ENCODE measurements at regions not wholly inside any gene's neighbourhood (a gene's known extent, or its start where the extent isn't known, plus 50 kb on each side); places are given as distances from the start of the nearest gene placed in this dataset.

DNA sequence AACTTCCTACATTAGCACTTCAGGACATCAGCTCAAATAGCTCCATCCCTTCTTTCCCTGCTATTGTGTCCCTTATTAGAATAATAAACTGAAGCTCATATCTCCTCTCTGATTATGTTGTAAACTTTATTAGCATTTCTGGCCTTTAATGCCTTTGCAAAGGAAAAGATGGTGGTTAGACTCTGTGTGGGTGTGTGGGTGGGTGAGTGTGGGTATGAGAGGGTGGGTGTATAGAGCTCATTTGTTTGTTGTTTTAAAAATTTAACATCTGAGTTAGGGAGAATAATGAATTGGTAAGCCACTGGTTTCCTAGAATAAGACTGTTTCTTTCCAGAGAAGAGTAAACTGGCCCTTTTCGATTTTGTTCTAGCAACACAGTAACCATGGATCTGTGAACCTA, 70.6 kb upstream of the L3MBTL3 start (continued):
- TF ChIP-seq, protein P1, sequence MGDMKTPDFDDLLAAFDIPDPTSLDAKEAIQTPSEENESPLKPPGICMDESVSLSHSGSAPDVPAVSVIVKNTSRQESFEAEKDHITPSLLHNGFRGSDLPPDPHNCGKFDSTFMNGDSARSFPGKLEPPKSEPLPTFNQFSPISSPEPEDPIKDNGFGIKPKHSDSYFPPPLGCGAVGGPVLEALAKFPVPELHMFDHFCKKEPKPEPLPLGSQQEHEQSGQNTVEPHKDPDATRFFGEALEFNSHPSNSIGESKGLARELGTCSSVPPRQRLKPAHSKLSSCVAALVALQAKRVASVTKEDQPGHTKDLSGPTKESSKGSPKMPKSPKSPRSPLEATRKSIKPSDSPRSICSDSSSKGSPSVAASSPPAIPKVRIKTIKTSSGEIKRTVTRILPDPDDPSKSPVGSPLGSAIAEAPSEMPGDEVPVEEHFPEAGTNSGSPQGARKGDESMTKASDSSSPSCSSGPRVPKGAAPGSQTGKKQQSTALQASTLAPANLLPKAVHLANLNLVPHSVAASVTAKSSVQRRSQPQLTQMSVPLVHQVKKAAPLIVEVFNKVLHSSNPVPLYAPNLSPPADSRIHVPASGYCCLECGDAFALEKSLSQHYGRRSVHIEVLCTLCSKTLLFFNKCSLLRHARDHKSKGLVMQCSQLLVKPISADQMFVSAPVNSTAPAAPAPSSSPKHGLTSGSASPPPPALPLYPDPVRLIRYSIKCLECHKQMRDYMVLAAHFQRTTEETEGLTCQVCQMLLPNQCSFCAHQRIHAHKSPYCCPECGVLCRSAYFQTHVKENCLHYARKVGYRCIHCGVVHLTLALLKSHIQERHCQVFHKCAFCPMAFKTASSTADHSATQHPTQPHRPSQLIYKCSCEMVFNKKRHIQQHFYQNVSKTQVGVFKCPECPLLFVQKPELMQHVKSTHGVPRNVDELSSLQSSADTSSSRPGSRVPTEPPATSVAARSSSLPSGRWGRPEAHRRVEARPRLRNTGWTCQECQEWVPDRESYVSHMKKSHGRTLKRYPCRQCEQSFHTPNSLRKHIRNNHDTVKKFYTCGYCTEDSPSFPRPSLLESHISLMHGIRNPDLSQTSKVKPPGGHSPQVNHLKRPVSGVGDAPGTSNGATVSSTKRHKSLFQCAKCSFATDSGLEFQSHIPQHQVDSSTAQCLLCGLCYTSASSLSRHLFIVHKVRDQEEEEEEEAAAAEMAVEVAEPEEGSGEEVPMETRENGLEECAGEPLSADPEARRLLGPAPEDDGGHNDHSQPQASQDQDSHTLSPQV (IDR thresholded peaks at IDR 0.05), result no peak
- TF ChIP-seq SMARCA5 (IDR thresholded peaks at IDR 0.05) (no peak), EGR1 (IDR thresholded peaks at IDR 0.05; ENCODE audit: borderline replicate concordance in 1 of 2, low read depth in 2 of 2, low read length in 2 of 2) (no peak), MYC (IDR thresholded peaks at IDR 0.05; ENCODE audit: insufficient read depth, insufficient read length, insufficient replicate concordance, low read length, severe bottlenecking) (no peak)
- TF ChIP-seq, protein P2, sequence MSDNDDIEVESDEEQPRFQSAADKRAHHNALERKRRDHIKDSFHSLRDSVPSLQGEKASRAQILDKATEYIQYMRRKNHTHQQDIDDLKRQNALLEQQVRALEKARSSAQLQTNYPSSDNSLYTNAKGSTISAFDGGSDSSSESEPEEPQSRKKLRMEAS (IDR thresholded peaks at IDR 0.05; ENCODE audit: low read depth, low read length), result no peak
- TF ChIP-seq, protein P3, sequence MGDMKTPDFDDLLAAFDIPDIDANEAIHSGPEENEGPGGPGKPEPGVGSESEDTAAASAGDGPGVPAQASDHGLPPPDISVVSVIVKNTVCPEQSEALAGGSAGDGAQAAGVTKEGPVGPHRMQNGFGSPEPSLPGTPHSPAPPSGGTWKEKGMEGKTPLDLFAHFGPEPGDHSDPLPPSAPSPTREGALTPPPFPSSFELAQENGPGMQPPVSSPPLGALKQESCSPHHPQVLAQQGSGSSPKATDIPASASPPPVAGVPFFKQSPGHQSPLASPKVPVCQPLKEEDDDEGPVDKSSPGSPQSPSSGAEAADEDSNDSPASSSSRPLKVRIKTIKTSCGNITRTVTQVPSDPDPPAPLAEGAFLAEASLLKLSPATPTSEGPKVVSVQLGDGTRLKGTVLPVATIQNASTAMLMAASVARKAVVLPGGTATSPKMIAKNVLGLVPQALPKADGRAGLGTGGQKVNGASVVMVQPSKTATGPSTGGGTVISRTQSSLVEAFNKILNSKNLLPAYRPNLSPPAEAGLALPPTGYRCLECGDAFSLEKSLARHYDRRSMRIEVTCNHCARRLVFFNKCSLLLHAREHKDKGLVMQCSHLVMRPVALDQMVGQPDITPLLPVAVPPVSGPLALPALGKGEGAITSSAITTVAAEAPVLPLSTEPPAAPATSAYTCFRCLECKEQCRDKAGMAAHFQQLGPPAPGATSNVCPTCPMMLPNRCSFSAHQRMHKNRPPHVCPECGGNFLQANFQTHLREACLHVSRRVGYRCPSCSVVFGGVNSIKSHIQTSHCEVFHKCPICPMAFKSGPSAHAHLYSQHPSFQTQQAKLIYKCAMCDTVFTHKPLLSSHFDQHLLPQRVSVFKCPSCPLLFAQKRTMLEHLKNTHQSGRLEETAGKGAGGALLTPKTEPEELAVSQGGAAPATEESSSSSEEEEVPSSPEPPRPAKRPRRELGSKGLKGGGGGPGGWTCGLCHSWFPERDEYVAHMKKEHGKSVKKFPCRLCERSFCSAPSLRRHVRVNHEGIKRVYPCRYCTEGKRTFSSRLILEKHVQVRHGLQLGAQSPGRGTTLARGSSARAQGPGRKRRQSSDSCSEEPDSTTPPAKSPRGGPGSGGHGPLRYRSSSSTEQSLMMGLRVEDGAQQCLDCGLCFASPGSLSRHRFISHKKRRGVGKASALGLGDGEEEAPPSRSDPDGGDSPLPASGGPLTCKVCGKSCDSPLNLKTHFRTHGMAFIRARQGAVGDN (IDR thresholded peaks at IDR 0.05), result no peak

All from GM12878 (cell line).